Panc1 (cell line): ENCODE measurements at regions not wholly inside any gene's neighbourhood (a gene's known extent, or its start where the extent isn't known, plus 50 kb on each side); places are given as distances from the start of the nearest gene placed in this dataset.
"Not testable (repeated sequence)": the region's sequence is repeated elsewhere in the genome, so short reads cannot be mapped to it uniquely, and the experiment has no call there.

ENCODE experiments used
- ATAC-seq: fragments of 200-7000 bp; cut with Tn5 transposase; 2 replicates; pipeline ENCODE4 v1.9.1; 2020; ENCODE audit warnings: mild to moderate bottlenecking, moderate library complexity
- BruUV-seq: library from RNA; stranded (reverse); fragments of 400-500 nt; replicated peaks from 2 replicates; lab custom pipeline; 2021; lab: Mats Ljungman, UMichigan
- CTCF ChIA-PET: fragments of 300-600 bp; sonication (Branson Sonifier 250); formaldehyde crosslinking; loops from one replicate; lab custom pipeline; 2022; ENCODE audit warnings: antibody characterized with exemption; lab: Charles Lee
- POLR2A ChIA-PET: fragments of 300-600 bp; sonication (Branson Sonifier 250); formaldehyde crosslinking; loops from one replicate; lab custom pipeline; 2022; ENCODE audit warnings: antibody characterized with exemption; lab: Charles Lee
- DNase-seq: peaks from one replicate; pipeline ENCODE4 v3.0.0-alpha.2; 2010; ENCODE audit warnings: low read depth, low spot score
- H3K27ac ChIP-seq: 2 replicates; pipeline ENCODE4 v1.5.1; 2011; ENCODE audit warnings: mild to moderate bottlenecking, low read length, inconsistent platforms
- H3K27me3 ChIP-seq: fragments of 200-500 bp; sonication (Bioruptor generic); 2 replicates; pipeline ENCODE4 v1.6.0; 2014; ENCODE audit warnings: low read length, inconsistent platforms; ENCODE audit not compliant: control insufficient read depth, insufficient read depth
- H3K36me3 ChIP-seq: fragments of 200-500 bp; sonication (Bioruptor generic); 2 replicates; pipeline ENCODE4 v1.5.1; 2014; ENCODE audit warnings: inconsistent platforms, mild to moderate bottlenecking, low read length, moderate library complexity; ENCODE audit not compliant: control insufficient read depth, insufficient read depth
- H3K4me1 ChIP-seq: 2 replicates; pipeline ENCODE4 v1.5.1; 2011; ENCODE audit warnings: inconsistent platforms, mild to moderate bottlenecking, low read length, moderate library complexity; ENCODE audit not compliant: control insufficient read depth, insufficient read depth
- H3K4me3 ChIP-seq, 2 experiments: 2 replicates each; pipeline ENCODE4 v1.5.1; 2011 to 2012; ENCODE audit warnings: low read depth in 2 of 2, low read length in 2 of 2, mild to moderate bottlenecking in 2 of 2, inconsistent platforms in 1 of 2, moderate library complexity in 1 of 2
- H3K9me3 ChIP-seq: fragments of 200-500 bp; sonication (Bioruptor generic); 2 replicates; pipeline ENCODE4 v1.5.1; 2014; ENCODE audit warnings: low read depth, mild to moderate bottlenecking, inconsistent platforms, low read length, moderate library complexity; ENCODE audit not compliant: control insufficient read depth, insufficient read depth
- POLR2AphosphoS5 ChIP-seq: IDR thresholded peaks from 2 replicates; pipeline ENCODE4 v1.6.1; 2012; ENCODE audit warnings: mild to moderate bottlenecking, low read depth, low read length, moderate library complexity
- REST ChIP-seq, 2 experiments: IDR thresholded peaks; 2 replicates each; pipeline ENCODE4 v1.6.1; 2011 to 2012; ENCODE audit warnings: low read depth in 2 of 2, control low read depth in 1 of 2, low read length in 1 of 2, mild to moderate bottlenecking in 1 of 2, moderate library complexity in 1 of 2; ENCODE audit not compliant: insufficient read depth in 1 of 2
- SIN3A ChIP-seq: IDR thresholded peaks from 2 replicates; pipeline ENCODE4 v1.6.1; 2012; ENCODE audit warnings: low read depth, mild to moderate bottlenecking, low read length, moderate library complexity, borderline replicate concordance; ENCODE audit not compliant: insufficient read depth
- TCF7L2 ChIP-seq: IDR thresholded peaks from 2 replicates; pipeline ENCODE4 v1.6.1; 2011; ENCODE audit warnings: mild to moderate bottlenecking, low read depth, low read length, inconsistent platforms
- in situ Hi-C: cut with HindIII; loops from 2 replicates; pipeline ENCODE4 v1.10.0; 2016; ENCODE audit warnings: low sequenced_read_pairs, low pct_unique_long_range_greater_than_20kb
- intact Hi-C: fragments of 100-400 bp; cut with micrococcal nuclease; formaldehyde crosslinking; loops from one replicate; pipeline ENCODE4 v1.10.0; 2022; ENCODE audit not compliant: unreplicated experiment
- TF ChIP-seq, protein P1 (sequence below): fragments of 450-650 bp; IDR thresholded peaks from 2 replicates; pipeline ENCODE4 v1.5.1; 2017; ENCODE audit warnings: mild to moderate bottlenecking

DNA sequence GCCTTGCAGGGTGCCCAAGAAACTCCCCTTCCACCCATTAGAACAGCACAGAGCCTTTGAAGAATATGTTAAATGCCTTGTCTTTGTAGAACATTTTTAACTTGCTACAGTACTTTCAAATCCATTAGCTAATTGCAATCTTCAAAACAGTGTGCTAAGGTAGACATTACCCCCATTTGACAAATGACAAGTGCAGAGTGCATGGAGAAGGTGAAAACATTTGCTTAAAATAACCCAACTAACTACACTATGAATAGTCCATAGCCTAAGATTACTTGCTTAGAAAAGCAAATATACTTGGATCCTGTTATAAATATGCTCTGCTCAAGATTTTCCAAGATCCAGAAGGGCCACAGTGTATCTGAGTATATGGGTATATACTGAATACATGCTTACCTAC lies 87.0 kb upstream of the G2E3 start:
- Histone ChIP-seq H3K27ac (no peak overlapping the region), H3K4me1 (no peaks in the 10 kb centered on the region), H3K36me3 (no peaks in the 10 kb centered on the region), H3K27me3 (no peaks in the 10 kb centered on the region), H3K9me3 (no peaks in the 10 kb centered on the region), H3K4me3 (no peak overlapping the region)
- POLR2A ChIA-PET = no interaction called here
- intact Hi-C loops (no loop called here), in situ Hi-C loops (no loop called here)
- no TSS peak for BruUV-seq
- TF ChIP-seq POLR2AphosphoS5 = no peak
- no peak for TF ChIP-seq TCF7L2
- no peak for TF ChIP-seq REST (IDR thresholded peaks at IDR 0.05; ENCODE audit: insufficient read depth in 1 of 2, low read depth in 2 of 2, low read length in 1 of 2)
- TF ChIP-seq, protein P1, sequence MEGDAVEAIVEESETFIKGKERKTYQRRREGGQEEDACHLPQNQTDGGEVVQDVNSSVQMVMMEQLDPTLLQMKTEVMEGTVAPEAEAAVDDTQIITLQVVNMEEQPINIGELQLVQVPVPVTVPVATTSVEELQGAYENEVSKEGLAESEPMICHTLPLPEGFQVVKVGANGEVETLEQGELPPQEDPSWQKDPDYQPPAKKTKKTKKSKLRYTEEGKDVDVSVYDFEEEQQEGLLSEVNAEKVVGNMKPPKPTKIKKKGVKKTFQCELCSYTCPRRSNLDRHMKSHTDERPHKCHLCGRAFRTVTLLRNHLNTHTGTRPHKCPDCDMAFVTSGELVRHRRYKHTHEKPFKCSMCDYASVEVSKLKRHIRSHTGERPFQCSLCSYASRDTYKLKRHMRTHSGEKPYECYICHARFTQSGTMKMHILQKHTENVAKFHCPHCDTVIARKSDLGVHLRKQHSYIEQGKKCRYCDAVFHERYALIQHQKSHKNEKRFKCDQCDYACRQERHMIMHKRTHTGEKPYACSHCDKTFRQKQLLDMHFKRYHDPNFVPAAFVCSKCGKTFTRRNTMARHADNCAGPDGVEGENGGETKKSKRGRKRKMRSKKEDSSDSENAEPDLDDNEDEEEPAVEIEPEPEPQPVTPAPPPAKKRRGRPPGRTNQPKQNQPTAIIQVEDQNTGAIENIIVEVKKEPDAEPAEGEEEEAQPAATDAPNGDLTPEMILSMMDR = no peak
- no peak for TF ChIP-seq SIN3A
- DNase-seq = no peak
- no peak for ATAC-seq
- CTCF ChIA-PET = no interaction called here

GRCh38 chr14:30473846-30474696 lies 84.9 kb upstream of the G2E3 start:
- H3K27me3 ChIP-seq, POLR2A ChIA-PET, intact Hi-C loops, H3K27ac ChIP-seq, DNase-seq, H3K36me3 ChIP-seq, H3K4me1 ChIP-seq, ATAC-seq, in situ Hi-C loops, CTCF ChIA-PET, H3K9me3 ChIP-seq, BruUV-seq, H3K4me3 ChIP-seq: not testable (repeated sequence)

- POLR2A ChIA-PET = no interaction called here
- no TSS peak for BruUV-seq
- no peaks in the 10 kb centered on the region for H3K27me3 ChIP-seq
- H3K4me3 ChIP-seq = no peak overlapping the region
- TF ChIP-seq TCF7L2 = no peak
- TF ChIP-seq, protein P1 = no peak
- no peak for TF ChIP-seq REST (IDR thresholded peaks at IDR 0.05; ENCODE audit: insufficient read depth in 1 of 2, low read depth in 2 of 2, low read length in 1 of 2)
- TF ChIP-seq SIN3A = no peak
- TF ChIP-seq POLR2AphosphoS5 = no peak
- H3K36me3 ChIP-seq = no peaks in the 10 kb centered on the region
- DNase-seq (no peak), ATAC-seq (no peak)
- CTCF ChIA-PET = no interaction called here
- H3K27ac ChIP-seq = no peak overlapping the region
- intact Hi-C loops = no loop called here
- H3K4me1 ChIP-seq = no peaks in the 10 kb centered on the region
- in situ Hi-C loops = no loop called here
- H3K9me3 ChIP-seq = no peaks in the 10 kb centered on the region
Measured at GRCh38 chr14:30482276-30482675, 76.7 kb upstream of the G2E3 start.
